ENCODE measurements at regions not wholly inside any gene's neighbourhood (a gene's known extent, or its start where the extent isn't known, plus 50 kb on each side); places are given as distances from the start of the nearest gene placed in this dataset.

DNA sequence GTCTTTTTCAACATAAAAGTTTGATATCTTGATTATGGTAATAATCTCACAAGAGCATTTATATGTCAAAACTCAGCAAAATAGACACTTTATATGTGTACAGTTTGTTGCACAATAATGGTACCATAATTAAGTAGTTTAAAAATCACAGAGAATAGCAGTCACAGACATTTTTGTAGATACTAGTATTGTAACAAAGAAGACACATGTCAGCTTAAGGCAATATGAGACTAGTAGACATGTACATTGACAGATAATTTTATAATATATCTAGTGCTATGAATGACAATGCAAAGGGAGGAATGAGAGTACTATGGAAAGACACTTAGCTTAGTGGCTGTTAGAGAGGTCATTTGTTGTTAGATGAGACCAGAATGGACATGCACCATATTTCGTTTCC, 1490.6 kb upstream of the CDH6 start:
- no peak for FAIRE-seq
- Histone ChIP-seq H3K27ac (ENCODE audit: low read depth in 2 of 2, low read length in 2 of 2) (no peak overlapping the region), H3K9me3 (ENCODE audit: control insufficient read depth in 2 of 3, insufficient read depth in 1 of 3, low read length in 3 of 3) (peaks cover 0 to 3% (median 2%) of the 10 kb centered on the region in 3 donors), H3K9ac (ENCODE audit: low read length in 3 of 3) (no peak overlapping the region), H3K4me3 (ENCODE audit: low read length in 3 of 3) (no peak overlapping the region), H3K36me3 (ENCODE audit: control insufficient read depth in 2 of 3, insufficient read depth in 3 of 3, low read length in 3 of 3) (no peaks in the 10 kb centered on the region), H3K4me1 (ENCODE audit: control insufficient read depth in 2 of 3, insufficient read depth in 2 of 3, low read depth in 1 of 3, low read length in 3 of 3) (no peaks in the 10 kb centered on the region), H3K27me3 (ENCODE audit: control insufficient read depth, insufficient read depth, low read length) (no peaks in the 10 kb centered on the region)
- TF ChIP-seq, protein P1, sequence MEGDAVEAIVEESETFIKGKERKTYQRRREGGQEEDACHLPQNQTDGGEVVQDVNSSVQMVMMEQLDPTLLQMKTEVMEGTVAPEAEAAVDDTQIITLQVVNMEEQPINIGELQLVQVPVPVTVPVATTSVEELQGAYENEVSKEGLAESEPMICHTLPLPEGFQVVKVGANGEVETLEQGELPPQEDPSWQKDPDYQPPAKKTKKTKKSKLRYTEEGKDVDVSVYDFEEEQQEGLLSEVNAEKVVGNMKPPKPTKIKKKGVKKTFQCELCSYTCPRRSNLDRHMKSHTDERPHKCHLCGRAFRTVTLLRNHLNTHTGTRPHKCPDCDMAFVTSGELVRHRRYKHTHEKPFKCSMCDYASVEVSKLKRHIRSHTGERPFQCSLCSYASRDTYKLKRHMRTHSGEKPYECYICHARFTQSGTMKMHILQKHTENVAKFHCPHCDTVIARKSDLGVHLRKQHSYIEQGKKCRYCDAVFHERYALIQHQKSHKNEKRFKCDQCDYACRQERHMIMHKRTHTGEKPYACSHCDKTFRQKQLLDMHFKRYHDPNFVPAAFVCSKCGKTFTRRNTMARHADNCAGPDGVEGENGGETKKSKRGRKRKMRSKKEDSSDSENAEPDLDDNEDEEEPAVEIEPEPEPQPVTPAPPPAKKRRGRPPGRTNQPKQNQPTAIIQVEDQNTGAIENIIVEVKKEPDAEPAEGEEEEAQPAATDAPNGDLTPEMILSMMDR (IDR thresholded peaks at IDR 0.05; ENCODE audit: borderline replicate concordance, extremely low read depth, insufficient read depth) = no peak
- DNase-seq = no peak
- intact Hi-C loops (cut with DNase I) = no loop called here

DNA sequence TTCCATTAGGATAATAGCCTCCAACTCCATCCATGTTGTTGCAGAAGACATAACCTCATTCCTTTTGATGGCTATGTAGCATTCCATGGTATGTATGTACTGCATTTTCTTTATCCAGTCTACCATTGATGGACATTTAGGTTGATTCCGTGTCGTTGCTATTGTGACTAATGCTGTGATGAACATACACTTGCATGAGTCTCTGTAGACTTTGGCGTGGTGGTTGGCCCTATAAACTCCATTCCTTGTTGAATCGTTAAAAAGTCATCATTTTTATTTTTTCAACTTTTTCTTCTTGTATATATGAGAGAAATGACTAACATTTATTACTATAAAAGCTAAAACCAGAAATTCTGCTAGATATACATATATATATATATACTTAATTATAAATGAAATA, 1491.9 kb upstream of the CDH6 start:
- no peak overlapping the region for H3K4me3 ChIP-seq (ENCODE audit: low read length in 3 of 3)
- intact Hi-C loops (cut with DNase I) = no loop called here
- H3K36me3 ChIP-seq (ENCODE audit: control insufficient read depth in 2 of 3, insufficient read depth in 3 of 3, low read length in 3 of 3) = no peaks in the 10 kb centered on the region
- no peaks in the 10 kb centered on the region for H3K27me3 ChIP-seq (ENCODE audit: control insufficient read depth, insufficient read depth, low read length)
- peaks cover 0 to 3% (median 2%) of the 10 kb centered on the region in 3 donors for H3K9me3 ChIP-seq (ENCODE audit: control insufficient read depth in 2 of 3, insufficient read depth in 1 of 3, low read length in 3 of 3)
- FAIRE-seq (no peak), DNase-seq (no peak)
- no peaks in the 10 kb centered on the region for H3K4me1 ChIP-seq (ENCODE audit: control insufficient read depth in 2 of 3, insufficient read depth in 2 of 3, low read depth in 1 of 3, low read length in 3 of 3)
- no peak overlapping the region for H3K9ac ChIP-seq (ENCODE audit: low read length in 3 of 3)
- no peak overlapping the region for H3K27ac ChIP-seq (ENCODE audit: low read depth in 2 of 2, low read length in 2 of 2)
- TF ChIP-seq, protein P1 (IDR thresholded peaks at IDR 0.05; ENCODE audit: borderline replicate concordance, extremely low read depth, insufficient read depth) = no peak

DNA sequence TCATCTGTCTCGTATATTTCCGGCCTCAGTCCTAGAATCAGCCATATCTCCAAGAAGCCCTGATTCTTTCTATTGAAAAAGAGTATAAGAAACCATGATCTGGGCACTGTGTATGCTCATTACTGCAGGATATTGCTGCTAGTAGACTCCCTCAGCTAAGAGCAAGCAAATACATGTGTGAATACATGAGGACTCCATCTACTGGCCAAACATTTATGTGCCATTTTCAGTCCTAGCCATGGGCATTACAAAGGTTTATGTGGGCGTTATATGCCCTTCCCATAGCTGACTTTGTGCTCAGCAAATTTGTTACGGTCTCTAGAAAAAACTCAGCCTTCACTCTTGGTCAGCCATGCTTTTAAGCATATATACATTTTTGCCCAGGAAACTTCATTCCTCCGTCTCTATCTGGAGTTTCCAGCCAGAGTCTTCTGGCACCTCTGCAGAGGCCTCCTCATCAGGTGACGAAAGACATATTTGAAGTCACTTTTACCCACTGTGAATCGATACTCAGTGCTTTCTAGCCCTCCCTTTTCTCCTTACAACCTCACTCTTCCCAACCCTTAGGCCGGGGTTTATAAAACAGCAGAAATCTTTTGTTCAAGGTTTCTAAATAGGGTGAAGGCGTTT, 1495.6 kb upstream of the CDH6 start:
- no peaks in the 10 kb centered on the region for H3K27me3 ChIP-seq (ENCODE audit: control insufficient read depth, insufficient read depth, low read length)
- FAIRE-seq (no peak), DNase-seq (peak in 2 of 5 donors; percentile 8 to 19)
- TF ChIP-seq, protein P1 (IDR thresholded peaks at IDR 0.05; ENCODE audit: borderline replicate concordance, extremely low read depth, insufficient read depth) = peak; percentile 12
- no peaks in the 10 kb centered on the region for H3K9me3 ChIP-seq (ENCODE audit: control insufficient read depth in 2 of 3, insufficient read depth in 1 of 3, low read length in 3 of 3)
- intact Hi-C loops (cut with DNase I) = no loop called here
- H3K27ac ChIP-seq (ENCODE audit: low read depth in 2 of 2, low read length in 2 of 2) = no peak overlapping the region
- no peak overlapping the region for H3K4me3 ChIP-seq (ENCODE audit: low read length in 3 of 3)
- no peaks in the 10 kb centered on the region for H3K4me1 ChIP-seq (ENCODE audit: control insufficient read depth in 2 of 3, insufficient read depth in 2 of 3, low read depth in 1 of 3, low read length in 3 of 3)
- H3K36me3 ChIP-seq (ENCODE audit: control insufficient read depth in 2 of 3, insufficient read depth in 3 of 3, low read length in 3 of 3) = no peaks in the 10 kb centered on the region
- no peak overlapping the region for H3K9ac ChIP-seq (ENCODE audit: low read length in 3 of 3)

DNA sequence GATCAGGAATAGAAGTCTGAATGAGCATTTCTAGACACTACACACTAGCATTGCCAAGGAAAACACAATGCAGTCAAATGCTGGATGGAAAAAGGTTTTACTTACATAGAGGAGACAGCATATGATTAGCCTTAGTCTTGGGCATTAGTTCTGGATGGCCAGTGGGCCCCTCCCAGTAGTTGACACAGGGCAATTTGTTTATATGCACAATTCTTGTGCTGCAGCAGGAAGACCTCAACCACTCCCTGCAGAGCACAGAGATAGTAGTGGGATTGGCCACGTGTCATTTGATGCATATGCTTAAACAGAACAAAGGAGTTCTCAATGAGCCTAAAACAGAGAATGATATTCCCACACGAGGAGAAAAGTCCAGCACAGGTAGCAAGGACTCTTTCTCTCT, 1496.2 kb upstream of the CDH6 start:
- Histone ChIP-seq H3K27ac (ENCODE audit: low read depth in 2 of 2, low read length in 2 of 2) (no peak overlapping the region), H3K4me3 (ENCODE audit: low read length in 3 of 3) (no peak overlapping the region), H3K4me1 (ENCODE audit: control insufficient read depth in 2 of 3, insufficient read depth in 2 of 3, low read depth in 1 of 3, low read length in 3 of 3) (no peaks in the 10 kb centered on the region), H3K9ac (ENCODE audit: low read length in 3 of 3) (no peak overlapping the region), H3K9me3 (ENCODE audit: control insufficient read depth in 2 of 3, insufficient read depth in 1 of 3, low read length in 3 of 3) (no peaks in the 10 kb centered on the region), H3K36me3 (ENCODE audit: control insufficient read depth in 2 of 3, insufficient read depth in 3 of 3, low read length in 3 of 3) (no peaks in the 10 kb centered on the region), H3K27me3 (ENCODE audit: control insufficient read depth, insufficient read depth, low read length) (no peaks in the 10 kb centered on the region)
- FAIRE-seq = no peak
- intact Hi-C loops (cut with DNase I) = no loop called here
- TF ChIP-seq, protein P1 (IDR thresholded peaks at IDR 0.05; ENCODE audit: borderline replicate concordance, extremely low read depth, insufficient read depth) = no peak
- DNase-seq = no peak
